Inferior parietal cortex (tissue), 1 donor: ENCODE measurements at regions not wholly inside any gene's neighbourhood (a gene's known extent, or its start where the extent isn't known, plus 50 kb on each side); places are given as distances from the start of the nearest gene placed in this dataset.
"Not testable (repeated sequence)": the region's sequence is repeated elsewhere in the genome, so short reads cannot be mapped to it uniquely, and the experiment has no call there.

Experiments
- DNase-seq: peaks from one replicate; pipeline ENCODE4 v3.0.0-alpha.2; 2016; ENCODE audit errors: extremely low spot score

DNA sequence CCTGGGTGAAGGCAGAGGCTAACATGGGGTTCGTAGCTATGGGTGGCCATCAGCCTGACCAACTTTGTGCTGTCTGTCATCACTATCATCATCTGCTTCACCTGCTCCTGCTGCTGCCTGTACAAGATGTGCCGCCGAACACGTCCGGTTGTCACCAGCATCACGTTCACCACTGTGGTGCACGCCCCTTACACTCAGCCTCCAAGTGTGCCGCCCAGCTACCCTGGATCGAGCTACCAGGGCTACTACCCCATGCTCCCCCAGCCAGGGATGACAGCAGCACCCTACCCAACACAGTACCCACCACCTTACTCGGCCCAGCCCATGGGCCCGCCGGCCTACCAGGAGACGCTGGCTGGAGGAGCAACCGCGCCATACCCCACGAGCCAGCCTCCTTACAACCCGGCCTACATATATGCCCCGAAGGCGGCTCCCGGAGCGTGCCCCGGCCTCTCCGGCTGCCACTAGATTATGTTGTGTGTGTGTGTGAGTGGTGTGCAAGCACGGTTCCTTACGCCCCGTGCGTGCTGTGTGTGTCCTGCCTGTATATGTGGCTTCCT lies 213.4 kb upstream of the XIST start:
- no peak for DNase-seq

- DNase-seq, result no peak
Measured at GRCh38 chrX:74063426-74064155, 211.1 kb upstream of the XIST start.

- DNase-seq, result no peak
Measured at GRCh38 chrX:74061879-74062278, 209.4 kb upstream of the XIST start.

DNA sequence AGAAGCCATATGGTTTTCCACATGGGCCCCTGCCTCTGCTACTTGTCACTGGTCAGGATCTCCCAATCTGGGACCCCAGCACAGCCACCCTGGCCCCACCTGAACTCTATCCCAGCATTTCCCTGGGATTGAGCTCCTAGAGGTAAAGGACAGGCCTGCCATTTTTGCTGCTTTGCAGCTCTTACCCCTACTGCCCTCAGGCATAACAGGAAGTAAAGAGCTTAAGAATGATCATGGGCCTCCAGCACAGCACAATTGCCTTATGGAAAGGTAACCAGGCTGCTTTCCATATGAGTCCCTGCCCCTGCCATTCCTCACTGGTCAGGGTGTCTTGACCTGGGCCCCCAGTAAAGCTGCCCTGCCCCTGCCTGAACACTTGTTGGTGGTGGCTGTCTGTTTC lies 196.6 kb upstream of the XIST start:
- DNase-seq, result no peak

DNA sequence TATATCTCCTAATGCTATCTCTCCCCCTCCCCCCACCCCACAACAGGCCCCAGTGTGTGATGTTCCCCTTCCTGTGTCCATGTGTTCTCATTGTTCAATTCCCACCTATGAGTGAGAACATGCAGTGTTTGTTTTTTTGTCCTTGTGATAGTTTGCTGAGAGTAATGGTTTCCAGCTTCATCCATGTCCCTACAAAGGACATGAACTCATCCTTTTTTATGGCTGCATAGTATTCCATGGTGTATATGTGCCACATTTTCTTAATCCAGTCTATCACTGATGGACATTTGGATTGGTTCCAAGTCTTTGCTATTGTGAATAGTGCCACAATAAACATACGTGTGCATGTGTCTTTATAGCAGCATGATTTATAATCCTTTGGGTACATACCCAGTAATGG lies 181.6 kb upstream of the XIST start:
- DNase-seq, result not testable (repeated sequence)

DNA sequence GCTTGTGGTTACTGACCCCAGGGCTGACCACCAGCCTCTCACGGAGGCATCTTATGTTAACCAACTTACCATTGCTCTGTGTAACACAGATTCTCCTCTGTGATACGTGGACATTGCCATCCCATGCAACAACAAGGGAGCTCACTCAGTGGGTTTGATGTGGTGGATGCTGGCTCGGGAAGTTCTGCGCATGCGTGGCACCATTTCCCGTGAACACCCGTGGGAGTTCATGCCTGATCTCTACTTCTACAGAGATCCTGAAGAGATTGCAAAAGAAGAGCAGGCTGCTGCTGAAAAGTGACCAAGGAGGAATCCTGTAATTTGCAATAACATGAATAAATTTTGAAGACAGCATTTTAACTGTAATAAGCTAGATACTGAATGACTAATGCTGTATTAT lies 179.0 kb upstream of the XIST start:
- DNase-seq, result not testable (repeated sequence)

DNA sequence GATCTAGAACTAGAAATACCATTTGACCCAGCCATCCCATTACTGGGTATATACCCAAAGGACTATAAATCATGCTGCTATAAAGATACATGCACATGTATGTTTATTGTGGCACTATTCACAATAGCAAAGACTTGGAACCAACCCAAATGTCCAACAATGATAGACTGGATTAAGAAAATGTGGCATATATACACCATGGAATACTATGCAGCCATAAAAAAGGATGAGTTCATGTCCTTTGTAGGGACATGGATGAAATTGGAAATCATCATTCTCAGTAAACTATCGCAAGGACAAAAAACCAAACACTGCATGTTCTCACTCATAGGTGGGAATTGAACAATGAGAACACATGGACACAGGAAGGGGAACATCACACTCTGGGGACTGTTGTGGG lies 178.3 kb upstream of the XIST start:
- DNase-seq, result not testable (repeated sequence)

GRCh38 chrX:74025145-74025544 lies 172.6 kb upstream of the XIST start:
- not testable (repeated sequence) for DNase-seq

- DNase-seq, result no peak
Measured at GRCh38 chrX:74023203-74023602, 170.7 kb upstream of the XIST start.

GRCh38 chrX:74018253-74018652 lies 165.7 kb upstream of the XIST start:
- no peak for DNase-seq

DNA sequence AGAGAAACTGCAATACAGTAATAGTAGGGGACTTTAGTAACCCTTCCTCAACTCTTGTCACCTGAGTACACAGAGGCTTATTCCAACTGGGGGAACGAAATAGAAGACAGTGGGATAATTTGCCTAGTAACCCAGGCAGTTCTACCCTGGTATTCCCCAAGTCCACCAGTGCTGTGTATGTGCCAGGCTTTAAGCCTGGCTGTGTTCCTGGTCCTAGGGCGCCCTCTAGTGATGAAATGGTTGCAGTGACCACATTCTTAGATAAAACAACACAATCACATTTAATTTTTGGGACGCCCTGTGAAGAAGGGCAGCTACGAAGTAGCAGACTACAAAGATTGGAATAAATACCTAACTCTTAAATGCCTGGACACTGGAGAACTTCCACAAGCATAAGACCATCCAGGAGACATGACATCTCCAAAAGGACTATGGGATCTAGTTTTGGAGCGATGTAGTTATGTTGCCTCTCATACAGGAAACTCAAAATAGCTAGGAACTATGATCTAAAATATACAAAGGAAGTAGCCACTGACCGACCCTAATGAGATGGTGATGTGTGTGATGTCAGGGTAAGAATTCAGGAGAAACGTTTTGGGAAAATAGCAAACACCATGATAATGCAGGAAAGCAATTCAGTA lies 163.0 kb upstream of the XIST start:
- DNase-seq, result peak; percentile 64

- no peak for DNase-seq
Measured at GRCh38 chrX:74009041-74009440, 156.5 kb upstream of the XIST start.

- no peak for DNase-seq
Measured at GRCh38 chrX:73992019-73992418, 139.5 kb upstream of the XIST start.

DNA sequence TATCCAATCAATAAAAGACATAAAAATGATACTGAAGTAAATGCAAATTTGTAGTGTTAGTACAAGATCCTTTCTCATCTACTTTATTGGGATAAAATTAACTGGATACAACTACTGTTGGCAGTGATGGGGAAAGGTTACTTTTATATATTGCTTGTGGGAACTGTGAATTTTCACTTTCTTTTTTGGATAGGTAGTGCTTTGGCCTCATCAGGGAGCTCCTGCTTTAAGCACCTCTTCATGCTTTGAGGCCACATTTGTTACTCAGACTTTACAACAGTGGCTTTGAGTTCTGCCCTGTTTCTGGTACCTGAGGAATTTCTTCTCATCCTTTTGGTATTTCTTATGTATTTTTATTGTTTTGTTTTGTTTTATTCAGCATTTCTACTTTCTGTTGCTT lies 134.7 kb upstream of the XIST start:
- no peak for DNase-seq

- no peak for DNase-seq
Measured at GRCh38 chrX:73979551-73980131, 127.1 kb upstream of the XIST start.

- DNase-seq, result no peak
Measured at GRCh38 chrX:73977542-73978169, 125.1 kb upstream of the XIST start.

- DNase-seq, result not testable (repeated sequence)
Measured at GRCh38 chrX:73967461-73967860, 114.9 kb upstream of the XIST start.

GRCh38 chrX:73965833-73966232 lies 113.3 kb upstream of the XIST start:
- DNase-seq, result no peak

DNA sequence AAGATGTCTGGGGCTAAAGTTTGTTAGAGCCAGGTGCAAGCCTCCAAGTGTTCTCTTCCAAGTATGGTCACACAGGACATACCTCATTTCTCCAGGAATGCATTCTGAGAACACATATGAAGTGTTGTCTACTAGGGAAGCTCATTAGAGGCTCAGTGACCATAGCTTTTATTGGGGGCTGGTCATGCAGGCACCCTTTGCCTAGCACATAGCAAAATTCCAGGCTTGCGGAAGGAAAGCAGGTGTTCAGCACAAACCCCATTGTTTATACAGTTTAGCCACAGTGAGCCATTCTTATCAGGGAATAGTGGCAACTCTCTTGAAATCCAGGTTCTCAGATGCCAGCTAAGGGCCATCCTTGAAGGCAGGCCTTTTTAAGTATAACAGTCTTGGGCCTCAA lies 112.1 kb upstream of the XIST start:
- no peak for DNase-seq

DNA sequence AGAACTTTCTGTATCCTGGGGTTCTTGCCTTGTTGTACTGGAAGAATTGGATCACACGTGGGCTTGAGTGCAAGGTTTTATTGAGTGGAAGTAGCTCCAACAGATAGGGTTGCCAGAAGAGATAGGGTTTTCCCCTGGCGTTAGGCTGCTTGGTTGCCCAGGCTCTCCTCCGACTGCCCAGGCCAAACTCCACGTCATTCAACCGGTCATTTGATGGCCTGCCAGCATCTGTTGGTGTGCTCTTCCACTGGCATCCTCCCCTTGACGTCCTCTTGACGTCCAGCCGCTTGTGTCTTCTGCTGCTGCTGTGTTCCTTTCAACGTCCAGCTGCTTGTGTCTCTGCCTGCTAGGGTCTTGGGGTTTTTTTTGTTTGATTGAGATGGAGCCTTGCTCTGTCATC lies 111.2 kb upstream of the XIST start:
- no peak for DNase-seq

DNA sequence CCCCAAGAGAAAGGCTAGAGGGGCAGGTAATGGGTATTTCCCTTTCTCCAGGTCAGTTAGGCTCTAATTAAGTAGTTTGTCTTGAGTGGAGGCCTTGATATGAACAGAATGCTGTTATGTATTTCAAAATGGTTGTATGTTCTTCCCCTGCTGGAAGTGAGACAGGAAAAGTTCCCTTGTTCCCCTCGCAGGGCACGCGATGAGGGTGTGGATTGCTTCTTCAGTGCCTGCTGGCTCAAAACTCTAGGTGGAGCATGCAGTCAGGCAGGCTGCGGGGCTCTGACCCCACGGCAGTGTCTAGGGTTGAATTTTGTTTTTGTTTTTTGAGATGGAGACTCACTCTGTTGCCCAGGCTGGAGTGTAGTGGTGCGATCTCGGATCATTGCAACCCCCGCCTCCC lies 110.4 kb upstream of the XIST start:
- no peak for DNase-seq

DNA sequence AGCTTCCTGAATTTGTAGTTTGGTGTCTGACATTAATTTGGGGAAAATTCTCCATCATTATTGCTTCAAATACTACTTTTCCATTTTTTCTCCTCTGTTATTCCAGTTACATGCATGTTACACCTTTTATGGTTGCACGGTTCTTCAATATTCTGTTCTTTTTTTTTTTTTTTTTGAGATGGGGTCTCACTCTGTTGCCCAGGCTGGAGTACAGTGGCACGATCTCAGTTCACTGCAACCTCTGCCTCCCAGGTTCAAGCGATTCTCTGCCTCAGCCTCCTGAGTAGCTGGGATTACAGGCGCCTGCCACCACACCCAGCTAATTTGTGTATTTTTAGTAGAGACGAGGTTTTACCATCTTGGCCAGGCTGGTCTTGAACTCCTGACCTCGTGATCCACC lies 109.4 kb upstream of the XIST start:
- DNase-seq, result not testable (repeated sequence)

- no peak for DNase-seq
Measured at GRCh38 chrX:73944563-73944908, 92.0 kb upstream of the XIST start.
